Endothelial cell of umbilical vein (primary cell): ENCODE measurements at regions not wholly inside any gene's neighbourhood (a gene's known extent, or its start where the extent isn't known, plus 50 kb on each side); places are given as distances from the start of the nearest gene placed in this dataset.

Experiments used
- EZH2 ChIP-seq: IDR thresholded peaks from 2 replicates; pipeline ENCODE4 v1.6.1; 2012; ENCODE audit warnings: borderline replicate concordance, low read depth, mild to moderate bottlenecking, moderate library complexity, low read length, inconsistent platforms; ENCODE audit not compliant: severe bottlenecking
- JUN ChIP-seq: IDR thresholded peaks from 2 replicates; pipeline ENCODE4 v1.6.1; 2011; ENCODE audit warnings: borderline replicate concordance, low read depth; ENCODE audit not compliant: insufficient read length, insufficient read depth
- POLR2A ChIP-seq: IDR thresholded peaks from 2 replicates; pipeline ENCODE4 v1.6.1; 2012; ENCODE audit warnings: low read depth, mild to moderate bottlenecking, control low read depth, low read length
- POLR2AphosphoS5 ChIP-seq: IDR thresholded peaks from 2 replicates; pipeline ENCODE4 v1.6.1; 2012; ENCODE audit warnings: low read depth, mild to moderate bottlenecking, control low read depth, low read length, moderate library complexity; ENCODE audit not compliant: insufficient read depth
- TF ChIP-seq, protein P1 (sequence below), 2 donors: IDR thresholded peaks; 1 replicate in 1 of 2; 2 replicates in 1 of 2; pipeline ENCODE4 v1.5.1; 2011; ENCODE audit warnings: low read length in 2 of 2, mild to moderate bottlenecking in 2 of 2, moderate library complexity in 2 of 2, control low read depth in 1 of 2, inconsistent platforms in 1 of 2, low read depth in 1 of 2; ENCODE audit not compliant: insufficient read depth in 1 of 2; ENCODE audit errors: extremely low read depth in 1 of 2

DNA sequence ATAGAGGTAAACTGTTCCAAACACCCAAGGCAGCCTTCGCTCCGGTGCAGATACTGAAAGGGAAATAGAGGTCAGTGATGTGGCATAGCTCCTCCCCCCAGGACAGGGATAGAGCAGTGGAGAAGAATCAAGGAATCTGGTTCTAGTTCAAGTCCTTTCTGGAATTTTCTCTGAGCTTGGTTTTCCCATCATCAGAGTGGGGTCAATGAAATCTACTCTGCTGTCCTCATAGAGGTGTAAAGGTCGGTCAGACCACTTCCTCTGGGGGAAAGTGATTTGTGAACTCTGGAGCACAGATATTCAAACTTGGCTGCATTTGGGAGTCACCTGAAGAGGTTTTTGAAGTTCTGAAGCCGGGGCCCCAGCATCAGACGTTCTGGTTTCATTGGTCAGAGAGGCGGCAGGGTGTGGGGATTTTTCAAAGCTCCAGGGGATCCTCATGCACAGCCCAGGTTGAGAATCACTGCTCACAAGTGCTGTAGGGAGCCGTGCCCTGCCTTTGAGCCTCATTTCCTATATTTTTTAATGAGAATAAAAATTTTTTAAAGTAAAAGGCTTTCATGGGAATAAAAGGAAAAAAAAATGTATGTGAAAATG is 105.7 kb upstream of the RAD23B start:
- TF ChIP-seq JUN (no peak), POLR2AphosphoS5 (no peak), POLR2A (no peak), EZH2 (no peak)
- TF ChIP-seq, protein P1, sequence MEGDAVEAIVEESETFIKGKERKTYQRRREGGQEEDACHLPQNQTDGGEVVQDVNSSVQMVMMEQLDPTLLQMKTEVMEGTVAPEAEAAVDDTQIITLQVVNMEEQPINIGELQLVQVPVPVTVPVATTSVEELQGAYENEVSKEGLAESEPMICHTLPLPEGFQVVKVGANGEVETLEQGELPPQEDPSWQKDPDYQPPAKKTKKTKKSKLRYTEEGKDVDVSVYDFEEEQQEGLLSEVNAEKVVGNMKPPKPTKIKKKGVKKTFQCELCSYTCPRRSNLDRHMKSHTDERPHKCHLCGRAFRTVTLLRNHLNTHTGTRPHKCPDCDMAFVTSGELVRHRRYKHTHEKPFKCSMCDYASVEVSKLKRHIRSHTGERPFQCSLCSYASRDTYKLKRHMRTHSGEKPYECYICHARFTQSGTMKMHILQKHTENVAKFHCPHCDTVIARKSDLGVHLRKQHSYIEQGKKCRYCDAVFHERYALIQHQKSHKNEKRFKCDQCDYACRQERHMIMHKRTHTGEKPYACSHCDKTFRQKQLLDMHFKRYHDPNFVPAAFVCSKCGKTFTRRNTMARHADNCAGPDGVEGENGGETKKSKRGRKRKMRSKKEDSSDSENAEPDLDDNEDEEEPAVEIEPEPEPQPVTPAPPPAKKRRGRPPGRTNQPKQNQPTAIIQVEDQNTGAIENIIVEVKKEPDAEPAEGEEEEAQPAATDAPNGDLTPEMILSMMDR (IDR thresholded peaks at IDR 0.05; ENCODE audit: extremely low read depth in 1 of 2, insufficient read depth in 1 of 2, low read depth in 1 of 2, low read length in 2 of 2): no peak
